ENCODE measurements at regions not wholly inside any gene's neighbourhood (a gene's known extent, or its start where the extent isn't known, plus 50 kb on each side); places are given as distances from the start of the nearest gene placed in this dataset.

- no peak for TF ChIP-seq SAP30 (IDR thresholded peaks at IDR 0.05; ENCODE audit: insufficient read depth, insufficient replicate concordance, low read length)
These were observed 187.3 kb downstream of the RTP5 start (continued) for GRCh38 chr2:242056785-242057184.

All from H1 (cell line).